ENCODE measurements at regions not wholly inside any gene's neighbourhood (a gene's known extent, or its start where the extent isn't known, plus 50 kb on each side); places are given as distances from the start of the nearest gene placed in this dataset.

- DNase-seq (ENCODE audit: low spot score) = no peak
These were observed 932.3 kb upstream of the ACVR2A start for GRCh38 chr2:146912536-146912935.

GRCh38 chr2:146908776-146909175, 936.1 kb upstream of the ACVR2A start:
- DNase-seq (ENCODE audit: low spot score) = no peak

- no peak for DNase-seq (ENCODE audit: low spot score)
These were observed 946.7 kb upstream of the ACVR2A start for GRCh38 chr2:146898083-146898482.

- DNase-seq (ENCODE audit: low spot score) = no peak
These were observed 950.3 kb upstream of the ACVR2A start for GRCh38 chr2:146894514-146894913.

- no peak for DNase-seq (ENCODE audit: low spot score)
These were observed 951.3 kb upstream of the ACVR2A start for GRCh38 chr2:146893500-146894041.

GRCh38 chr2:146890491-146890890, 954.3 kb upstream of the ACVR2A start:
- no peak for DNase-seq (ENCODE audit: low spot score)

GRCh38 chr2:146879882-146880281, 964.9 kb upstream of the ACVR2A start:
- DNase-seq (ENCODE audit: low spot score) = no peak

- no peak for DNase-seq (ENCODE audit: low spot score)
These were observed 970.6 kb upstream of the ACVR2A start for GRCh38 chr2:146874260-146874658.

GRCh38 chr2:146873646-146874259, 971.1 kb upstream of the ACVR2A start:
- DNase-seq (ENCODE audit: low spot score) = no peak

GRCh38 chr2:146873056-146873455, 971.8 kb upstream of the ACVR2A start:
- DNase-seq (ENCODE audit: low spot score) = no peak

- no peak for DNase-seq (ENCODE audit: low spot score)
These were observed 974.1 kb upstream of the ACVR2A start for GRCh38 chr2:146870691-146871090.

- DNase-seq (ENCODE audit: low spot score) = no peak
These were observed 975.5 kb upstream of the ACVR2A start for GRCh38 chr2:146869328-146869727.

- no peak for DNase-seq (ENCODE audit: low spot score)
These were observed 976.8 kb upstream of the ACVR2A start for GRCh38 chr2:146868051-146868450.

GRCh38 chr2:146867477-146867986, 977.3 kb upstream of the ACVR2A start:
- DNase-seq (ENCODE audit: low spot score) = no peak

GRCh38 chr2:146853741-146854444, 990.9 kb upstream of the ACVR2A start:
- no peak for DNase-seq (ENCODE audit: low spot score)

GRCh38 chr2:146852661-146853060, 992.2 kb upstream of the ACVR2A start:
- DNase-seq (ENCODE audit: low spot score) = no peak

- no peak for DNase-seq (ENCODE audit: low spot score)
These were observed 994.1 kb upstream of the ACVR2A start for GRCh38 chr2:146850746-146851145.

GRCh38 chr2:146847846-146848245, 997.0 kb upstream of the ACVR2A start:
- no peak for DNase-seq (ENCODE audit: low spot score)

- no peak for DNase-seq (ENCODE audit: low spot score)
These were observed 1000.4 kb upstream of the ACVR2A start for GRCh38 chr2:146844226-146844990.

GRCh38 chr2:146837857-146838256, 1007.0 kb upstream of the ACVR2A start:
- no peak for DNase-seq (ENCODE audit: low spot score)

- no peak for DNase-seq (ENCODE audit: low spot score)
These were observed 1018.4 kb upstream of the ACVR2A start for GRCh38 chr2:146826388-146826787.

GRCh38 chr2:146821836-146822316, 1023.0 kb upstream of the ACVR2A start:
- no peak for DNase-seq (ENCODE audit: low spot score)

Data from SK-N-DZ (cell line).